ENCODE measurements at regions not wholly inside any gene's neighbourhood (a gene's known extent, or its start where the extent isn't known, plus 50 kb on each side); places are given as distances from the start of the nearest gene placed in this dataset.
A peak's percentile ranks its signal among the peaks of the same experiment; 100 is the strongest.

GRCh38 chr3:159919873-159920272 lies 68.8 kb upstream of the IL12A start:
- no peak overlapping the region for H3K4me3 ChIP-seq (ENCODE audit: low read length)
- no peak for TF ChIP-seq CTCF (IDR thresholded peaks at IDR 0.05; ENCODE audit: insufficient read depth, low read depth, low read length, missing control alignments)
- peak; percentile 49 for DNase-seq (ENCODE audit: low read depth)

- no peak for DNase-seq (ENCODE audit: low read depth)
- no peak for TF ChIP-seq CTCF (IDR thresholded peaks at IDR 0.05; ENCODE audit: insufficient read depth, low read depth, low read length, missing control alignments)
- no peak overlapping the region for H3K4me3 ChIP-seq (ENCODE audit: low read length)
These were observed 66.3 kb upstream of the IL12A start for GRCh38 chr3:159922193-159922840.

GRCh38 chr3:159922861-159923312 lies 65.7 kb upstream of the IL12A start:
- DNase-seq (ENCODE audit: low read depth), result no peak
- TF ChIP-seq CTCF (IDR thresholded peaks at IDR 0.05; ENCODE audit: insufficient read depth, low read depth, low read length, missing control alignments), result no peak
- no peak overlapping the region for H3K4me3 ChIP-seq (ENCODE audit: low read length)

GRCh38 chr3:159923336-159923735 lies 65.3 kb upstream of the IL12A start:
- DNase-seq (ENCODE audit: low read depth), result no peak
- no peak for TF ChIP-seq CTCF (IDR thresholded peaks at IDR 0.05; ENCODE audit: insufficient read depth, low read depth, low read length, missing control alignments)
- H3K4me3 ChIP-seq (ENCODE audit: low read length), result no peak overlapping the region

- no peak for DNase-seq (ENCODE audit: low read depth)
- no peak for TF ChIP-seq CTCF (IDR thresholded peaks at IDR 0.05; ENCODE audit: insufficient read depth, low read depth, low read length, missing control alignments)
- H3K4me3 ChIP-seq (ENCODE audit: low read length), result no peak overlapping the region
These were observed 64.7 kb upstream of the IL12A start for GRCh38 chr3:159923956-159924355.

- TF ChIP-seq CTCF (IDR thresholded peaks at IDR 0.05; ENCODE audit: insufficient read depth, low read depth, low read length, missing control alignments), result no peak
- no peak for DNase-seq (ENCODE audit: low read depth)
- no peak overlapping the region for H3K4me3 ChIP-seq (ENCODE audit: low read length)
These were observed 64.2 kb upstream of the IL12A start for GRCh38 chr3:159924411-159924810.

GRCh38 chr3:159925248-159925647 lies 63.4 kb upstream of the IL12A start:
- no peak for TF ChIP-seq CTCF (IDR thresholded peaks at IDR 0.05; ENCODE audit: insufficient read depth, low read depth, low read length, missing control alignments)
- H3K4me3 ChIP-seq (ENCODE audit: low read length), result no peak overlapping the region
- no peak for DNase-seq (ENCODE audit: low read depth)
